NAMALWA (cell line): ENCODE measurements at regions not wholly inside any gene's neighbourhood (a gene's known extent, or its start where the extent isn't known, plus 50 kb on each side); places are given as distances from the start of the nearest gene placed in this dataset.
"Not testable (repeated sequence)": the region's sequence is repeated elsewhere in the genome, so short reads cannot be mapped to it uniquely, and the experiment has no call there.

ENCODE experiments used
- DNase-seq: peaks from one replicate; pipeline ENCODE4 v3.0.0-alpha.2; 2015; ENCODE audit warnings: low spot score

- no peak for DNase-seq
Observed at GRCh38 chr5:42089705-42090104, 164.6 kb downstream of the FBXO4 start.

- no peak for DNase-seq
Observed at GRCh38 chr5:42090162-42090561, 165.1 kb downstream of the FBXO4 start.

GRCh38 chr5:42099846-42100245 lies 174.8 kb downstream of the FBXO4 start:
- DNase-seq: not testable (repeated sequence)

- DNase-seq: no peak
Observed at GRCh38 chr5:42108468-42108867, 183.4 kb downstream of the FBXO4 start.

DNA sequence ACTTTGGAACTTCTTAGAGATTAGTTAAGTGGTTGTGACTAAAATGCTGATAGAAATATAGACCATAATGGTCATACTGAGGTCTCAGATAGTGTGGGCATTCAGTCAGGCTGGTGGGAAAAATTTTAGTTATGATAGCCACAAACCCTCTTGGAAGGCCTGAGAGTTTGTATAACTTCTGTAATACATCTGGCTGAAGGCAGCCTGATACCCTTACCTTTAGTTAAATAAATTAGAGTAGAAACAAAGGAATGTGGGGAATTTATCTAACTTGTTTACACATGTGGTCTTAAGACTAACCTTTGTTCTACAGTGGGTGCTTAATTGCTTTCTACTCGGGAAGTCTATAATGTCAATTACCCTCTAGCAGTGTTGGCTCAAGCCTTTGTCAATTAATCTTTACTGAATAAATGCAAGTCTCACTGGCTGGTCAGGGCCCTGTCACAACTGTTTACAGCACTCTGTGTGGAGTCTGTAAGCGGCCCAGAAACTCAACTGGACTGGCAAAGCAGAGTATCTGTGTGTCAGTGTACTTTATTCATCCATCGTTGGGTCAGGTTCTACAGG lies 184.0 kb downstream of the FBXO4 start:
- DNase-seq: no peak

- not testable (repeated sequence) for DNase-seq
Observed at GRCh38 chr5:42115721-42116120, 190.6 kb downstream of the FBXO4 start.

DNA sequence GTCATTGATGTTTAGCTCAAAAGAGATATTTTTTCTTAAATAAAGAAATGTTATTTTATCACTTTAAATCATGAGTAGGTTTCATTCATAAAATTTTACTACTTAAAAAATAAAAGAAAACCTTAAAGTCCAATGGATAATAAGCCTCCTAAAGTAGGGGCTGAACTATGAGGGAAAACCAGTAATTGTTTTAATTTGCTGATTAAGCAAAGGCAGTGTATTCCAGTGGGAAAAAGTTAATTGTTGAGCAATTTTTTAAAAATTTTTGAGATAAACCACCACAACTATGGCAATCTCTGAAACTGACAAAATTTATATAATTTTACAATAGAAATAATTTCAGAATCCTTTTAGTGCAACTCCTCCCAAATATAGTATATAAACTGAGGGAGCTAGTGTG lies 195.0 kb downstream of the FBXO4 start:
- no peak for DNase-seq

DNA sequence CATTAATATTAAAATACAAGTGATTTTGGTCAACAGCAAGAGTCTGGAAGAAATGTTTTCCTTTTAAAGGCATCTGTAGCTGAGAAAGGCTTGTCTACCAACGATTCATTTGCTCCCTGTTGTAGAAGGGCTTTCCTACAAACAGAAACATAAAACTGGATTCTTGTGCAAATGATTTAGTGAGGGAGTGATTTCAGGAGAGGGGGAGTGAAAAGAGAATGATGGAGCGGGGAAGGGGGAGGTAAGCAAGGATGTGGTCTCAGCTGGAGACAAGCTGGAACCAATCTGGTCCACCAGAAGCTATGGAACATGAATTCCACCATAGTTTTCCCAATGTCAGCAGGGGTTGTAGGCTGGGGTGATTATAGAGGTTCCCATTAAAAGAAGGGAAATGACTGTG lies 196.3 kb downstream of the FBXO4 start:
- DNase-seq: no peak

- no peak for DNase-seq
Observed at GRCh38 chr5:42131081-42131480, 206.0 kb downstream of the FBXO4 start.

- no peak for DNase-seq
Observed at GRCh38 chr5:42143361-42143760, 218.3 kb downstream of the FBXO4 start.

DNA sequence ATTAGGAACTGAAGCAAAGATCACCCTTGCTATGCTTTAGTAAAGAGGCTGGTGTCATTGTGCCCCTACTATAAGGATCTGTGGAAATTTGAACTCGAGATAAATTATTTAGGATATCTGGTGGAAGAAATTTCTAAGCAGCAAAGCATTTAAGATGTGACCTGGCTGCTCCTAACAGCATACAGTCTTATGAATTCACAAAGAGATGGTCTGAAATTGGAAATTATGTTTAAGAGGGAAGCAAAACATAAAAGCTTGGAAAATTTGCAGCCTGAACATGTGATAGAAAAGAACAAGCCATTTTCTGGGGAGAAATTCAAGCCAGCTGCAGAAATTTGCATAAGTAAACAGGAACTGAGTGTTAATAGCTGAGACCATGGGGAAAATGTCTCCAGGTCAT lies 223.7 kb downstream of the FBXO4 start:
- DNase-seq: no peak

GRCh38 chr5:42157215-42157614 lies 232.1 kb downstream of the FBXO4 start:
- no peak for DNase-seq

DNA sequence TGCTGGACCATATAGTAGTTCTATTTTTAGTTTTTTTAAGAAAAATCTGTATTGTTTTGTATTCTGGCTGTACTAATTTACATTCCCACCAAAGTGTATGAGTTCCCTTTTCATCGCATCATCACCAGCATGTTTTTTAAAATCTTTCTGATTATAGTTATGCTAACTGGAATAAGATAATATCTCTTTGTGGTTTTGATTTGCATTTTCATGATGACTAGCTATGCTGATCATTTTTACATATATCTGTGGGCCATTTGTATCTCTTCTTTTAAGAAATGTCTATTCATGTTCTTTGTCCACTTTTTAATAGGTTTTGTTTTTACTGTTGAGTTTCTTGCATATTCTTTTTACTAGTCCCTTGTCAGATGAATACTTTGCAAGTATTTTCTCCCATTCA lies 238.0 kb downstream of the FBXO4 start:
- no peak for DNase-seq

- DNase-seq: no peak
Observed at GRCh38 chr5:42168091-42168670, 243.1 kb downstream of the FBXO4 start.

- not testable (repeated sequence) for DNase-seq
Observed at GRCh38 chr5:42176118-42176517, 247.1 kb upstream of the GHR start.

- DNase-seq: peak; percentile 7
Observed at GRCh38 chr5:42179843-42180242, 243.4 kb upstream of the GHR start.

DNA sequence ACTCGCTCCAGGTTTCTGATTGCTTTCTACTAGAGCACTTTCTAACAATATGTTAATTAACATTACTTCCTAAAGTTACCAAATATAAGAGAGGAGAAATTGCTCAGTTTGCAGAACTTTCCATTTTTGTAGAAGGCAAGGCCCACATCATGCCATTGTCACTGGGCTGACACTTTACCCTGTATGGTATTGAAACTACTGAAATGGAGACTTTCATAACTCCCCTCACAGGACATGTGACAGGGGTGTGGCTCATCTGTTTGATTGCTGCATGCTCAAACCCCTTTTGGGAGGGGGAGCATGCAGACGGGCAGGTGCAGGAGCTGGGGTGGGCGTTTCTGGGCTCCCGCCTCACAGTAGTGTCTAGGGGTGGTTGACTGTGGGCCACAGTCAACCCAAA lies 206.3 kb upstream of the GHR start:
- no peak for DNase-seq

DNA sequence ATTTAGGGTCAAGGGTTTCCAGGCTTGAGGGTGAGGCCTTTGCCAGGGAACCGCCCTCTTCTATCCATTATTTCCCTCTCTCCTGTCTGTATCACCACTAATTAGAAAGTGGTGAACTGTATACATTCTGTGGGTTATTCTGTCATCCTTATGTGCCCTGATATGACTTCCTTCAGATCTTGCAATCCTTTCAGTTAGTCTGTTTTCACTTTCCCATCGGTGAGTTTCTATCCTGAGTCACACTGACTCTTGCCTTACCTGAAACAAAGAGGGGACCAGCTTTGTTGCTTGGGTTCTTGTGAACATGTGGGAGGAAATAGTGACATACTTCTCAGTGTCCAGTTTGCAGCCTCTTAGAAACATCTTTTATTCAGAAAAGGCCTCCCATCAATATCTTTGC lies 205.4 kb upstream of the GHR start:
- no peak for DNase-seq

GRCh38 chr5:42225009-42225408 lies 198.2 kb upstream of the GHR start:
- no peak for DNase-seq

DNA sequence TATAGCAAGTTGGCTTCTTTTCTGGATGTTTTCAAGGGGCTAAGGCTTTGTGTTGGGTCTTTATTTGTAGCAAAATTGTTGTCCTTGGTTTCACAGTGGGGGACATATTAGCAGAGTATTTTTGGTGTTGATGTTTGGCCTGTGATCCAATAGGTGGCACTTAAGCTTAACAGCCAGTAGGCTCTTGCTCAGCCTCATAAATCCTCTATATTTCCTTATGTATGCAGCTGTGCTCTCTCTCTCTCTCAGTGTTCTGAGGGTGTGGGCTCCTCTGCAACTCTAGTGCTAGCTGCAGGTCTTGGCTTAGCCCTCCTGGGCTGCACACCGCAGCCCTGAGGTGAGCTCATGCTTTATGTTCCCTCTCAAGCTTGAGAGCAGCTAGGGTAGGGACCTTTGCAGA lies 195.0 kb upstream of the GHR start:
- DNase-seq: no peak

- DNase-seq: no peak
Observed at GRCh38 chr5:42230839-42231238, 192.4 kb upstream of the GHR start.

DNA sequence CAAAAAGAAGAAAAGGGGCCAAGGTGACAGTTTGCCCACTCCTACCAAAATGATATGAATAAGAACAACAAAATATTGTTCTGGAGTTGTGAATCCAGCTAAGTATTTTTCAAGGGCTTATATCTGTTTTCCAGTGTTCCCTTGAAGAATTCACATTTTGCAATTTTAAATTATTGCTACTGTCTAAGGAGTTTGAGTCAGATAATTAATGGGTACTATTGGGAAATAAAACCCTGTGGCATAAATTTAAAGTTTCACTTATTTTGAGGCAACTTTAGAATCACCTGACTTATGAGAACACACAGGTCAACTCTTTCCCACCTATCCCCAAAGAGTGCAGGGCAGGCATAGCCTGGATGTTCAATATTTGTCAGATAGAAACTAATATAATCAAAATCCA lies 188.0 kb upstream of the GHR start:
- DNase-seq: no peak

GRCh38 chr5:42235837-42236236 lies 187.4 kb upstream of the GHR start:
- no peak for DNase-seq

DNA sequence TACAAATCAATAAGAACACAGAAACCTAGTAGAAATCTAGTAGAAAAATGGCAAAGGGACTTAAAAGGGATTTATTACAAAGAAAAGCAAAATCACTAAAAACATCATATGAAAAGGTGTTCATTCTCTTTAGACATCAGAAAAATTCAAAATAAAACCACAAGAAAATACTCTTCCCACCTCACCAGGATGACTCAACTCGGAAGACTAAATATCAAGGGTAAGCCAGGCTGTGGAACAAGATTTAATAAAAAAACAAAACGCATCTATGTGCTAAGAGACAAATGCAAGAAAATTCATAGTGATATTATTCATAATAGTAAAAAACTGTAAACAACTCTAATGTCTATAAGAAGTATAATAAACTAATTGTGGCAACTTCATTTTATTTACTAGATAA lies 181.6 kb upstream of the GHR start:
- DNase-seq: no peak

- DNase-seq: no peak
Observed at GRCh38 chr5:42242210-42242609, 181.0 kb upstream of the GHR start.
